Lung (tissue), 11 donors: ENCODE measurements at regions not wholly inside any gene's neighbourhood (a gene's known extent, or its start where the extent isn't known, plus 50 kb on each side); places are given as distances from the start of the nearest gene placed in this dataset.

ENCODE experiments used
- ATAC-seq: fragments of 200-7000 bp; cut with Tn5 transposase; one replicate; pipeline ENCODE4 v1.9.1; 2020; ENCODE audit warnings: moderate number of reproducible peaks; ENCODE audit not compliant: insufficient read depth, low FRiP score
- DNase-seq, 3 donors: peaks; one replicate each; pipeline ENCODE4 v3.0.0-alpha.2; 2013 to 2017
- H3K27ac ChIP-seq, 2 donors: one replicate each; pipeline ENCODE4 v1.5.1; 2013; ENCODE audit warnings: mild to moderate bottlenecking in 2 of 2, moderate library complexity in 2 of 2, control low read depth in 1 of 2, inconsistent platforms in 1 of 2, low read depth in 1 of 2, low read length in 1 of 2
- H3K27me3 ChIP-seq, 3 donors: one replicate each; pipeline ENCODE4 v1.5.1; 2013; ENCODE audit warnings: low read length in 2 of 3; ENCODE audit not compliant: control insufficient read depth in 3 of 3, insufficient read depth in 3 of 3
- H3K36me3 ChIP-seq, 4 donors: one replicate each; pipeline ENCODE4 v1.5.1; 2013; ENCODE audit warnings: low read length in 4 of 4, mild to moderate bottlenecking in 1 of 4, moderate library complexity in 1 of 4; ENCODE audit not compliant: control insufficient read depth in 4 of 4, insufficient read depth in 4 of 4
- H3K4me1 ChIP-seq, 5 donors: one replicate each; pipeline ENCODE4 v1.5.1; 2013; ENCODE audit warnings: low read length in 5 of 5, mild to moderate bottlenecking in 2 of 5, moderate library complexity in 1 of 5; ENCODE audit not compliant: control insufficient read depth in 5 of 5, insufficient read depth in 5 of 5
- H3K4me3 ChIP-seq: one replicate; pipeline ENCODE4 v1.5.1; 2013; ENCODE audit warnings: mild to moderate bottlenecking, control low read depth, moderate library complexity
- H3K9ac ChIP-seq, 2 donors: one replicate each; pipeline ENCODE4 v1.5.1; 2013; ENCODE audit warnings: low read length in 2 of 2, control low read depth in 1 of 2; ENCODE audit not compliant: insufficient read depth in 1 of 2
- H3K9me3 ChIP-seq, 4 donors: one replicate each; pipeline ENCODE4 v1.5.1; 2013; ENCODE audit warnings: low read length in 3 of 4, mild to moderate bottlenecking in 1 of 4, moderate library complexity in 1 of 4; ENCODE audit not compliant: control insufficient read depth in 4 of 4, insufficient read depth in 3 of 4
- WGBS, 2 donors: extraction: QIAGEN DNeasy Blood & Tissue Kit; methylation state at CpG; one replicate each; pipeline ENCODE4 v1.1.7; 2013; 5-methylcytosine and 5-hydroxymethylcytosine counted together
- TF ChIP-seq, protein P1 (sequence below): IDR thresholded peaks from 2 replicates; pipeline ENCODE4 v1.5.1; 2012; ENCODE audit warnings: mild to moderate bottlenecking; ENCODE audit errors: control extremely low read depth, extremely low read depth
- donor health status: control.
- donor health status: control.
- donor health status: Bipolar disorder and iron deficiency.
- donor health status: healthy.
- donor health status: DM: yes; HTN: yes; CAD: no.

GRCh38 chr1:67482733-67483482 lies 52.7 kb upstream of the SERBP1 start:
- Histone ChIP-seq H3K9me3 (no peaks in the 10 kb centered on the region), H3K4me1 (peaks cover 0 to 4% (median 0%) of the 10 kb centered on the region in 5 donors), H3K36me3 (no peaks in the 10 kb centered on the region), H3K9ac (no peak overlapping the region), H3K27me3 (peaks cover 0 to 12% (median 0%) of the 10 kb centered on the region in 3 donors), H3K27ac (no peak overlapping the region), H3K4me3 (no peak overlapping the region)
- TF ChIP-seq, protein P1, sequence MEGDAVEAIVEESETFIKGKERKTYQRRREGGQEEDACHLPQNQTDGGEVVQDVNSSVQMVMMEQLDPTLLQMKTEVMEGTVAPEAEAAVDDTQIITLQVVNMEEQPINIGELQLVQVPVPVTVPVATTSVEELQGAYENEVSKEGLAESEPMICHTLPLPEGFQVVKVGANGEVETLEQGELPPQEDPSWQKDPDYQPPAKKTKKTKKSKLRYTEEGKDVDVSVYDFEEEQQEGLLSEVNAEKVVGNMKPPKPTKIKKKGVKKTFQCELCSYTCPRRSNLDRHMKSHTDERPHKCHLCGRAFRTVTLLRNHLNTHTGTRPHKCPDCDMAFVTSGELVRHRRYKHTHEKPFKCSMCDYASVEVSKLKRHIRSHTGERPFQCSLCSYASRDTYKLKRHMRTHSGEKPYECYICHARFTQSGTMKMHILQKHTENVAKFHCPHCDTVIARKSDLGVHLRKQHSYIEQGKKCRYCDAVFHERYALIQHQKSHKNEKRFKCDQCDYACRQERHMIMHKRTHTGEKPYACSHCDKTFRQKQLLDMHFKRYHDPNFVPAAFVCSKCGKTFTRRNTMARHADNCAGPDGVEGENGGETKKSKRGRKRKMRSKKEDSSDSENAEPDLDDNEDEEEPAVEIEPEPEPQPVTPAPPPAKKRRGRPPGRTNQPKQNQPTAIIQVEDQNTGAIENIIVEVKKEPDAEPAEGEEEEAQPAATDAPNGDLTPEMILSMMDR: no peak
- 70 to 86% methylated on average over 7 of the region's 7 CpGs for WGBS, 2 donors
- ATAC-seq (peak; percentile 34), DNase-seq (peak in 1 of 3 donors; percentile 35)

DNA sequence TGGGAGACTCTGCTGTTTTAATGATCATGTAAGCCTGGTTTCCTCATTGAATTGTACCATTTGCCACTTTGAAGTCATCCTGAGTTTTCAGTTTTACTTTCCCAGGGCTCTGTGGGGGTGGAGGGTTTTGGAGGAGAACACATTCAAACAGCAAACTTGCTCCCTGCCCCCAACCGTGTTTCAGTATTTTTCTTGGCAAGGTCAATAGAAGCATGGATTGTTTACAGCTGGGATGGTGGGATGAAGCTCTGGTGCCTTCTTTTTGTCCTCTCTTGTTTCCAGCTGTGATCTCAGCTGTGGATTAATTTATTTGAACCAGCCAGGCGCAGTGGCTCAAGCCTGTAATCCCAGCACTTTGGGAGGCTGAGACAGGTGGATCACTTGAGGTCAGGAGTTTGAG lies 54.3 kb upstream of the SERBP1 start:
- Histone ChIP-seq H3K9me3 (no peaks in the 10 kb centered on the region), H3K4me3 (no peak overlapping the region), H3K9ac (no peak overlapping the region), H3K36me3 (no peaks in the 10 kb centered on the region), H3K27me3 (peaks cover 0 to 13% (median 0%) of the 10 kb centered on the region in 3 donors), H3K4me1 (peaks cover 0 to 1% (median 0%) of the 10 kb centered on the region in 5 donors), H3K27ac (no peak overlapping the region)
- ATAC-seq (no peak), DNase-seq (peak; percentile 14 to 55 (median 39))
- 57 to 82% methylated on average over 2 of the region's 2 CpGs for WGBS, 2 donors
- TF ChIP-seq, protein P1: no peak

DNA sequence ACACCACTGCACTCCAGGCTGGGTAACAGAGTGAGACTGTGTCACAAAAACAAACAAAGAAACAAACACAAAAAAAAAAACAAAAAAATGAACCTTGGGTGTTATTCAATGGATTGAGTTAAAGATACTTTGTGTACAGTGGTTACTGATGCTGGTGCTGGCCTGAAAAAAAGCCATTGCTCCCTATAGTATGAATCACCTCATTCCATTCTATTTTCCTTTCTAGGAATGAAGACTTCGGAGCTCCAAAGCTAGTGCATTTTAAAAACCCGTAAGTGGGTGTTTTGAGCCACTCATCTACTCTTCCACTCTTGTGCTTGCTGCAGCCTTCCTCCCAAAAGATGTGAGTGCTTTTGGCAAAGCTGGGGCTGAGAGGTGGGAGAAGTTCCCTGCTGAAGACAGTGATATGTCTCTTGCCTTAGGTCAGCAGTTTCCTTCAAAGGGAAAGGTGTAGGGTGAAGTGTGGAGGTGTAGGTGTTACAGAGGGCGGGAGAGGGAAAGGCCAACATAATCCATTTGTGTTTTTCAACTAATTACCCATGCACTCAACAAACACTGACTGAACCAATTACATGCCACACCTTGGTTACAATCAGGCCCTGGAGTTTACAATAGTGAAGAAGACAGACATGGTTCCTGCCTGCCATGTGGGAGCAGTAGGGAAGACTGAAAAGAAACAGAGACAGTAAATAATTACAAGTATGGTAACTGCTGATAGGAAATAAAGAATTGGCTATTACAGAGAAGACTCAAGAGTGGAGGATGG lies 55.0 kb upstream of the SERBP1 start:
- Histone ChIP-seq H3K4me3 (no peak overlapping the region), H3K27me3 (peaks cover 0 to 13% (median 0%) of the 10 kb centered on the region in 3 donors), H3K36me3 (no peaks in the 10 kb centered on the region), H3K4me1 (no peaks in the 10 kb centered on the region), H3K27ac (no peak overlapping the region), H3K9me3 (no peaks in the 10 kb centered on the region), H3K9ac (no peak overlapping the region)
- TF ChIP-seq, protein P1: no peak
- WGBS, 2 donors: 86 to 96% methylated on average over 3 of the region's 3 CpGs
- DNase-seq (no peak), ATAC-seq (no peak)
